Keratinocyte (primary cell): ENCODE measurements at regions not wholly inside any gene's neighbourhood (a gene's known extent, or its start where the extent isn't known, plus 50 kb on each side); places are given as distances from the start of the nearest gene placed in this dataset.

Source experiments
- DNase-seq: peaks from one replicate; pipeline ENCODE4 v3.0.0-alpha.2; 2011; ENCODE audit warnings: low read depth, missing footprints, low spot score
- FAIRE-seq: peaks from 2 replicates; lab custom pipeline; 2011; peaks lifted over from hg19 to GRCh38; lab: Jason Lieb, UNC
- H2AFZ ChIP-seq: 2 replicates; pipeline ENCODE4 v1.6.0; 2012; ENCODE audit warnings: low read length, control low read depth, inconsistent platforms; ENCODE audit not compliant: control insufficient read depth
- H3K27ac ChIP-seq: 2 replicates; pipeline ENCODE4 v1.5.1; 2011; ENCODE audit warnings: low read length; ENCODE audit not compliant: control insufficient read depth, insufficient read depth
- H3K27me3 ChIP-seq: 3 replicates; pipeline ENCODE4 v1.6.0; 2011; ENCODE audit warnings: low read length; ENCODE audit not compliant: control insufficient read depth, insufficient read depth; ENCODE audit errors: extremely low read depth
- H3K36me3 ChIP-seq, 2 experiments: 2 replicates in 1 of 2; 3 replicates in 1 of 2; pipeline ENCODE4 v1.5.1; 2011; ENCODE audit warnings: low read length in 2 of 2, mild to moderate bottlenecking in 1 of 2; ENCODE audit not compliant: control insufficient read depth in 2 of 2, insufficient read depth in 2 of 2; ENCODE audit errors: extremely low read depth in 1 of 2
- H3K4me1 ChIP-seq: 3 replicates; pipeline ENCODE4 v1.5.1; 2011; ENCODE audit warnings: low read length; ENCODE audit not compliant: control insufficient read depth, insufficient read depth; ENCODE audit errors: extremely low read depth
- H3K4me2 ChIP-seq: 3 replicates; pipeline ENCODE4 v1.6.0; 2011; ENCODE audit warnings: low read depth, low read length; ENCODE audit not compliant: control insufficient read depth, insufficient read depth; ENCODE audit errors: extremely low read depth
- H3K4me3 ChIP-seq, 3 experiments: fragments of 200-600 bp in 1 of 3; sonication (generic) in 1 of 3; 2 replicates in 2 of 3; 3 replicates in 1 of 3; pipeline ENCODE4 v1.5.1; 2011 to 2016; ENCODE audit warnings: low read length in 3 of 3, mild to moderate bottlenecking in 3 of 3, control low read depth in 2 of 3, inconsistent platforms in 1 of 3, low read depth in 1 of 3, mixed read lengths in 1 of 3, mixed run types in 1 of 3, moderate library complexity in 1 of 3; ENCODE audit not compliant: control insufficient read depth in 2 of 3, insufficient read depth in 2 of 3; ENCODE audit errors: extremely low read depth in 1 of 3
- H3K79me2 ChIP-seq: 2 replicates; pipeline ENCODE4 v1.6.0; 2012; ENCODE audit warnings: low read length; ENCODE audit not compliant: control insufficient read depth, insufficient read depth
- H3K9ac ChIP-seq: 3 replicates; pipeline ENCODE4 v1.6.0; 2011; ENCODE audit warnings: low read length; ENCODE audit not compliant: control insufficient read depth, insufficient read depth; ENCODE audit errors: extremely low read depth
- H3K9me1 ChIP-seq: 3 replicates; pipeline ENCODE4 v1.6.0; 2011; ENCODE audit warnings: low read length; ENCODE audit not compliant: control insufficient read depth, insufficient read depth; ENCODE audit errors: extremely low read depth
- H3K9me3 ChIP-seq: 2 replicates; pipeline ENCODE4 v1.5.1; 2012; ENCODE audit warnings: low read depth, low read length; ENCODE audit not compliant: control insufficient read depth
- H4K20me1 ChIP-seq: 3 replicates; pipeline ENCODE4 v1.6.0; 2011; ENCODE audit warnings: low read length; ENCODE audit not compliant: control insufficient read depth, insufficient read depth; ENCODE audit errors: extremely low read depth
- EZH2 ChIP-seq: IDR thresholded peaks from one replicate; pipeline ENCODE4 v1.6.1; 2012; ENCODE audit warnings: inconsistent platforms, mild to moderate bottlenecking, low read length, moderate library complexity
- dilution Hi-C: fragments of 300-500 bp; cut with MboI; formaldehyde crosslinking; loops from one replicate; pipeline ENCODE4 v1.7.0; 2020; ENCODE audit warnings: low sequenced_read_pairs; ENCODE audit not compliant: extremely low pct_ligation_motif_present
- TF ChIP-seq, protein P1 (sequence below), 3 experiments: IDR thresholded peaks in 1 of 3; conservative IDR thresholded peaks in 1 of 3; optimal IDR thresholded peaks in 1 of 3; 2 replicates in 2 of 3; 3 replicates in 1 of 3; pipeline versions ENCODE3 to v1.5.1; 2011; ENCODE audit warnings: low read length in 3 of 3, mild to moderate bottlenecking in 3 of 3, moderate library complexity in 2 of 3, control low read depth in 1 of 3, inconsistent platforms in 1 of 3; ENCODE audit not compliant: insufficient read depth in 2 of 3; ENCODE audit errors: extremely low read depth in 1 of 3

DNA sequence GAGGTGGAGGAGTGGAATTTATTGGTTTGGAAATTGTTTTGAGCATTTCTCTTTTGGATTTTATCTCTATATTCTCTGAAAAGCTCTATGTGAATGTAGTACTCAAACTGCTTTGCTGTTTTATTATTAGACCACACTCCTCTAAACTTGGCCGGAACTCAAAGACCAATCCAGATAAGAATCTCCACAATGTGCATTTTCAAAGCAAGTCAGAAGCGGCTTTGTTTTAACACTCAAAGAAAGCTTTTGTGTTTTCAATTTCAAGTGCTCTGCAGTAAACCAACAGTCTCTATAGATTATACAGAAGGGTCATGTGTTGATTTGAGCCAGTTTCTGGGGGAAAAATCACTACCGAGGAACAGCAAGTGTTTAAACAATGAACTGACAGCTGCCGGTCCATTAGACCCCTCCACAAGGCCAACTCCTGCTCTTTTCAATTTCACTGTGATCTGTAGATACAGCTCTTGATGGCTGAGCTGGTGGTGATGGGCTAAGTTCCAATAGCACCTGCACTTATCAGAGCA is 79.4 kb downstream of the FTHL17 start:
- DNase-seq: no peak
- dilution Hi-C loops: no loop called here

DNA sequence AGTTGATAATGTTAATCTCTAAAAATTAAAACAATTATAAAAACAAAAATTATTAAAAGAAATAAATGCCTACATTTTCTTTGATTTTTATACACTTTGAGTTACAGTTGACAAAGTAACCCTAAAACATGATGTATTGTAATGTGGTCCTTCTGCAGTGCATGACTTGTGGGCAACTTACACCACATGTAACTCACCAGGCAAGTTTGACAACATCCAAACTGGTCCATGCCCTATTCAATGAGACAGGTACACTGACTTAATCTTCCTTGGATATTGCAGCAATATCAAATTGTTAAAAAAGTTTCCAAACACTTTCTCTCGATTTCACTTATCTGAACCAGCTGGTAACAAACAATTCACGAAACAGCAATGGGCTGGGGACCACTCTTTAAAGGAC is 81.5 kb downstream of the FTHL17 start:
- no peaks in the 10 kb centered on the region for H3K9me1 ChIP-seq

More for the DNA sequence above, 79.4 kb downstream of the FTHL17 start:
- no peak overlapping the region for H3K4me3 ChIP-seq
- no peaks in the 10 kb centered on the region for H3K36me3 ChIP-seq
- no peak overlapping the region for H3K9ac ChIP-seq
- no peak overlapping the region for H3K27ac ChIP-seq
- H3K4me1 ChIP-seq: no peaks in the 10 kb centered on the region
- no peaks in the 10 kb centered on the region for H4K20me1 ChIP-seq
- H3K9me1 ChIP-seq: no peaks in the 10 kb centered on the region
- no peak for FAIRE-seq
- no peaks in the 10 kb centered on the region for H3K27me3 ChIP-seq
- H3K4me2 ChIP-seq: no peak overlapping the region
- TF ChIP-seq EZH2: no peak
- TF ChIP-seq, protein P1, sequence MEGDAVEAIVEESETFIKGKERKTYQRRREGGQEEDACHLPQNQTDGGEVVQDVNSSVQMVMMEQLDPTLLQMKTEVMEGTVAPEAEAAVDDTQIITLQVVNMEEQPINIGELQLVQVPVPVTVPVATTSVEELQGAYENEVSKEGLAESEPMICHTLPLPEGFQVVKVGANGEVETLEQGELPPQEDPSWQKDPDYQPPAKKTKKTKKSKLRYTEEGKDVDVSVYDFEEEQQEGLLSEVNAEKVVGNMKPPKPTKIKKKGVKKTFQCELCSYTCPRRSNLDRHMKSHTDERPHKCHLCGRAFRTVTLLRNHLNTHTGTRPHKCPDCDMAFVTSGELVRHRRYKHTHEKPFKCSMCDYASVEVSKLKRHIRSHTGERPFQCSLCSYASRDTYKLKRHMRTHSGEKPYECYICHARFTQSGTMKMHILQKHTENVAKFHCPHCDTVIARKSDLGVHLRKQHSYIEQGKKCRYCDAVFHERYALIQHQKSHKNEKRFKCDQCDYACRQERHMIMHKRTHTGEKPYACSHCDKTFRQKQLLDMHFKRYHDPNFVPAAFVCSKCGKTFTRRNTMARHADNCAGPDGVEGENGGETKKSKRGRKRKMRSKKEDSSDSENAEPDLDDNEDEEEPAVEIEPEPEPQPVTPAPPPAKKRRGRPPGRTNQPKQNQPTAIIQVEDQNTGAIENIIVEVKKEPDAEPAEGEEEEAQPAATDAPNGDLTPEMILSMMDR (optimal IDR thresholded peaks at IDR 0.05 in 1 of 3, IDR thresholded peaks at IDR 0.05 in 1 of 3, conservative IDR thresholded peaks at IDR 0.05 in 1 of 3; ENCODE audit: extremely low read depth in 1 of 3, insufficient read depth in 2 of 3, low read length in 3 of 3): no peak
- H2AFZ ChIP-seq: no peak overlapping the region
- H3K79me2 ChIP-seq: no peaks in the 10 kb centered on the region
- H3K9me3 ChIP-seq: no peaks in the 10 kb centered on the region

More for the DNA sequence above, 81.5 kb downstream of the FTHL17 start:
- H3K4me2 ChIP-seq: no peak overlapping the region
- no peak overlapping the region for H3K4me3 ChIP-seq
- H3K9ac ChIP-seq: no peak overlapping the region
- no peaks in the 10 kb centered on the region for H4K20me1 ChIP-seq
- no peak overlapping the region for H3K27ac ChIP-seq
- FAIRE-seq: no peak
- TF ChIP-seq, protein P1 (optimal IDR thresholded peaks at IDR 0.05 in 1 of 3, IDR thresholded peaks at IDR 0.05 in 1 of 3, conservative IDR thresholded peaks at IDR 0.05 in 1 of 3; ENCODE audit: extremely low read depth in 1 of 3, insufficient read depth in 2 of 3, low read length in 3 of 3): no peak
- TF ChIP-seq EZH2: no peak
- H3K79me2 ChIP-seq: no peaks in the 10 kb centered on the region
- dilution Hi-C loops: no loop called here
- DNase-seq: no peak
- no peaks in the 10 kb centered on the region for H3K9me3 ChIP-seq
- no peaks in the 10 kb centered on the region for H3K4me1 ChIP-seq
- no peak overlapping the region for H2AFZ ChIP-seq
- no peaks in the 10 kb centered on the region for H3K36me3 ChIP-seq
- H3K27me3 ChIP-seq: no peaks in the 10 kb centered on the region
